Left ventricle myocardium superior (tissue), 1 donor: ENCODE measurements at regions not wholly inside any gene's neighbourhood (a gene's known extent, or its start where the extent isn't known, plus 50 kb on each side); places are given as distances from the start of the nearest gene placed in this dataset.
"Not testable (repeated sequence)": the region's sequence is repeated elsewhere in the genome, so short reads cannot be mapped to it uniquely, and the experiment has no call there.

Experiments used
- ATAC-seq: fragments of 200-7000 bp; cut with Tn5 transposase; one replicate; pipeline ENCODE4 v1.9.1; 2020; ENCODE audit warnings: mild to moderate bottlenecking, moderate library complexity
- DNase-seq: peaks from one replicate; pipeline ENCODE4 v3.0.0-alpha.2; 2020
- intact Hi-C: fragments of 100-400 bp; cut with micrococcal nuclease; formaldehyde crosslinking; loops from one replicate; pipeline ENCODE4 v1.11.0; 2022
- donor health status: DM: no; HTN: yes; CAD: no; lungs with severe emphysema.

- ATAC-seq = no peak
- no peak for DNase-seq
- intact Hi-C loops = no loop called here
Measured at GRCh38 chr1:60802884-60803283, 279.5 kb upstream of the NFIA start.

GRCh38 chr1:60797351-60797750 lies 285.0 kb upstream of the NFIA start:
- intact Hi-C loops = no loop called here
- ATAC-seq (no peak), DNase-seq (no peak)

GRCh38 chr1:60791226-60791625 lies 291.1 kb upstream of the NFIA start:
- no peak for DNase-seq
- intact Hi-C loops = no loop called here

GRCh38 chr1:60773099-60773498 lies 309.3 kb upstream of the NFIA start:
- ATAC-seq, intact Hi-C loops, DNase-seq: not testable (repeated sequence)

More at GRCh38 chr1:60791226-60791625, 291.1 kb upstream of the NFIA start:
- no peak for ATAC-seq

DNA sequence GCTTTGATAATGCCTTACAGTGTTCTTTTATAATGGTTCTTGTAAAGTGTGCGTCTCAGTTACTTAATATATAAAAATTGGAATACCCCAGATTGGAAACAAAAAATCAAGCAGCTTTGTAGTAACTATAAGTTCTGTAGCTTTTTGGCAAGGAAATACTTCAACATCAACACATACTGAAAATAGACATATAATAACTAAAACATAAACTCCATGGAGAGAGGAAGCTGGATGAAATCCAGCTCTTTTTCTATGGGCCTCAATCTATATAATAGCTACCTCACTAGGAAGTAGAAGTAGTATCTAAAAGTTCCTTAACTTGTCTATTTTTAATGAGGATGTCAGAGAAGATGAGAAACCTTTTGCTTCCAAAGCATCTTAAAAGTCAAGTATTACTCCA lies 313.3 kb upstream of the NFIA start:
- ATAC-seq (no peak), DNase-seq (no peak)
- intact Hi-C loops = loop anchor here (5.0 kb wide), 1 partner anchor 487 kb away; no protein-coding TSS in a partner anchor

- no peak for DNase-seq
- intact Hi-C loops = loop anchor here (5.0 kb wide), 1 partner anchor 483 kb away; no protein-coding TSS in a partner anchor
- ATAC-seq = peak; percentile 39
Measured at GRCh38 chr1:60765204-60765603, 317.2 kb upstream of the NFIA start.

- intact Hi-C loops = no loop called here
- no peak for ATAC-seq
- DNase-seq = no peak
Measured at GRCh38 chr1:60764489-60764888, 317.9 kb upstream of the NFIA start.

DNA sequence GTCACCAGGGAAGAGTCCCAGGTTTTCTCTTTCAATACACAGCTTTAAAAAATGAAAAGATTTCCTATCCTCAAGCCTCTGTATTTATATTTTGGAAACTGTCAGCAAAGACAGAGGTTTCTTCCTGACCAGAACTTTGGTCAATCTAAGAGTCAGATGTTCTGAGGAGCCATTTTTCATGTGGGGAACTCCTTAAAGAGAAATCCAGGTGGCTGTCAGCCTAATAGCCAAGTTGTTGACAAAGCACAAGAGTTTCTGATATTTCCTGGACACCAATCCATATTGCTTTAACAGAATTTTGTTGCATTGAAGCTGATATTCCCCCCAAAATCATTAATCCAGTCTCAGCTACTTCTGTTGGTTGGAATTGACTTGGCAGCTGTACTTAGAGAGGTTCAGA lies 318.6 kb upstream of the NFIA start:
- DNase-seq = no peak
- intact Hi-C loops = no loop called here
- ATAC-seq = peak; percentile 54

GRCh38 chr1:60762911-60763310 lies 319.4 kb upstream of the NFIA start:
- ATAC-seq = no peak
- intact Hi-C loops = no loop called here
- no peak for DNase-seq

DNA sequence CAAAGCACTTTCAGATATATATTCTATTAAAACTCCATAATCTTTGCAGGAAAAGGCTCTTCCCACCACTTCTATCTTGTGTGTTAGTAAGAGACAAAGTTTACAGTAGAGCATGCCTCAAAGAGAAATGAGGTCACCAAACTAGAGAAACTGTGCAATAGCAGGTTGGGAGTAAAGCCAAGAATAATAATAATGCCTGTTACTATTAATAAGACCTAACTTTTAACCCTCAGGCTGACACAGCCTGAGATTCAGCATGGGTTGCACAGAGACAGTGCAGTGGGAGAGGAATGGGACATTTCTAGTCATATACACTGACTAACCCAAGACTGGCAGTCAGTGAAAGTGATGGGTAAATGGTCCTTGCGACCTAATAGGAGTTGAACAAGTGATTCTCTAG lies 320.2 kb upstream of the NFIA start:
- intact Hi-C loops = no loop called here
- ATAC-seq (peak; percentile 52), DNase-seq (no peak)

DNA sequence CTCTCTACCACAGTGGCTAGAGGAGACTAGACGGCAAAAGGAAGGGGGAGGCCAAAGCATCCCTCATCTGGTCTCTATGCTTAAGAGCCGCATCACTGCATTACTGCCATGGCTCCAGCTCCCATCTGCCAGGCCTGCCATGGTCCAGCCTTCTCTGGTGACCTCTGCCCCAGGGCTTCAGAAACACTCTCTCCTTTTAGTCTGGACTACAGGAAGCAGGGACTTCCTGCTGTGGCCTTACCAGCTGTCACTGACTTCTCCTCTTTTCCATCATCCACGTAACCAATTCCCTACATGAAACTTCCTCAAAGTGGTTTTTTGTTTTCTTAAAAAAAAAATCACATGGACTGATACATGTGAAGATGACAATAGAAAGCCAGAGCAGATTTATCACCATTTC lies 323.1 kb upstream of the NFIA start:
- DNase-seq (no peak), ATAC-seq (no peak)
- intact Hi-C loops = no loop called here

DNA sequence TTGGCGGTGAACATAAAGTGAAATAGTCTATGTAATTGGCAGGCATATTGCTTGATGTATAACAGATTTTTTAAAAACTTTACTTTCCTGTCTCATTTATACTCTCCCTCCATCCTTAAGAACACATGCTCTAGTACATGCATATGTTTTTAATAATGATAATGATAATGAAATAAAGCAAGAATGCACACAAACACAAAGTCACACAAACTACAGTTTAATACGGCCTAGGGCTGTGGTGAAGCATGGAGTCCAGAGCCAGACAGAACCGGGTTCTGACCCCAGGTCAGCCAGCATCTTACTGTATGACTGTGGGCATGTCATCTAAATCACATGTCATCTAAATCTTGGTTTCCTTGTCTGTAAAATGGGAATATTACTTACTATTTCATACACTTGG lies 324.9 kb upstream of the NFIA start:
- ATAC-seq (no peak), DNase-seq (no peak)
- intact Hi-C loops = no loop called here

- DNase-seq (no peak), ATAC-seq (no peak)
- intact Hi-C loops = no loop called here
Measured at GRCh38 chr1:60753036-60753900, 329.1 kb upstream of the NFIA start.

DNA sequence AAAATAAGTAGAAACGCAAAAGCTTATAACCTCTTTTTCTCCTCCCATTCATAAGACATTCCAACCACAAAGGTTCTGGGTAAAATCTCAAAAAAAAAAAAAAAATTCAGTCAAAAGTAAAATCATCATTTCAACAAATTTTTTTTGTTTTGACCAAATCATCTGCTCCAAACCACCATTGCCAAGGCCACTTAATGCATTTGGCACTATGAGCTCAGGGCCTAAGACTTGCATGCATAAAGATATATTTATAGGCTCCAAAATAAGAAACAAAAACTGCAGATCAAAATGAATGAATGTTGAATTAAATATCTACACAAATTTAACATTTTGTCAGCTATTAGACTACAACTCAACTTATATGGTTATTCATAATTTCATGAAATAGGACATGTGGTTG lies 331.1 kb upstream of the NFIA start:
- intact Hi-C loops = no loop called here
- no peak for ATAC-seq
- no peak for DNase-seq

GRCh38 chr1:60747353-60747752 lies 335.0 kb upstream of the NFIA start:
- no peak for DNase-seq
- ATAC-seq = peak; percentile 62
- intact Hi-C loops = no loop called here

GRCh38 chr1:60746278-60746791 lies 336.0 kb upstream of the NFIA start:
- ATAC-seq (peak; percentile 91), DNase-seq (peak; percentile 45)
- intact Hi-C loops = no loop called here

GRCh38 chr1:60745484-60745883 lies 336.9 kb upstream of the NFIA start:
- ATAC-seq (no peak), DNase-seq (no peak)
- intact Hi-C loops = no loop called here

GRCh38 chr1:60742339-60742738 lies 340.0 kb upstream of the NFIA start:
- intact Hi-C loops = no loop called here
- DNase-seq (no peak), ATAC-seq (no peak)

DNA sequence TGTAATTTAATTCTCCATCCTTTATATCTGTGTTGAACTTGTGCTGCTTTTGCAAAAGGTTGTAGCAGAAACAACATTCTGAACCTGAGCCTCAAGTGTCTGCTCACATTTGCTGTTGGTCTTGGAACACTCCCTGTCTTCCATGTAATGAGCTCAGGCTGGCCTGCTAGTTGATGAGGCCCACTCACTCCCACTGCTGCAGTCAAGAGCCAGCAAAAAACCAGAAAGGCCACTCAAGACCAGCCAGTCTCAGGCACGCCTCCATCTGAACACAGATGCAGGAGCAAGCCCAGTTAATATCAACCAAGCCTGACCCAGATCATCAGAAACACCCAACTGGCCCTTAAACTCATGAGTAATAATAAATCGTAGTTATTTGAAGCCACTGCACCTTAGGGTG lies 342.2 kb upstream of the NFIA start:
- intact Hi-C loops = no loop called here
- DNase-seq (no peak), ATAC-seq (no peak)

GRCh38 chr1:60739729-60740128 lies 342.6 kb upstream of the NFIA start:
- DNase-seq = no peak
- intact Hi-C loops = no loop called here
- no peak for ATAC-seq

GRCh38 chr1:60732977-60733401 lies 349.4 kb upstream of the NFIA start:
- no peak for ATAC-seq

More at GRCh38 chr1:60732977-60733401, 349.4 kb upstream of the NFIA start:
- intact Hi-C loops = no loop called here
- DNase-seq = no peak
